ENCODE measurements at regions not wholly inside any gene's neighbourhood (a gene's known extent, or its start where the extent isn't known, plus 50 kb on each side); places are given as distances from the start of the nearest gene placed in this dataset.

- no peaks in the 10 kb centered on the region for H3K9me3 ChIP-seq (ENCODE audit: control insufficient read depth in 1 of 2, low read length in 2 of 2)
- H3K27ac ChIP-seq (ENCODE audit: low read depth, low read length), result peak overlapping the region; percentile 27
- H3K9ac ChIP-seq (ENCODE audit: low read depth in 1 of 2, low read length in 2 of 2), result no peak overlapping the region
- H3K4me3 ChIP-seq (ENCODE audit: low read depth in 1 of 2, low read length in 2 of 2), result no peak overlapping the region
- H3K36me3 ChIP-seq (ENCODE audit: control insufficient read depth in 1 of 2, insufficient read depth in 2 of 2, low read length in 2 of 2), result no peaks in the 10 kb centered on the region
- no peaks in the 10 kb centered on the region for H3K27me3 ChIP-seq (ENCODE audit: control insufficient read depth in 1 of 2, insufficient read depth in 2 of 2, low read length in 2 of 2)
- H3K4me1 ChIP-seq (ENCODE audit: control insufficient read depth in 1 of 2, insufficient read depth in 2 of 2, low read length in 2 of 2), result no peaks in the 10 kb centered on the region
Measured at GRCh38 chr10:3538656-3539531, 246.1 kb downstream of the KLF6 start.

- Histone ChIP-seq H3K27ac (ENCODE audit: low read depth, low read length) (peak overlapping the region; percentile 27), H3K4me3 (ENCODE audit: low read depth in 1 of 2, low read length in 2 of 2) (no peak overlapping the region), H3K9me3 (ENCODE audit: control insufficient read depth in 1 of 2, low read length in 2 of 2) (no peaks in the 10 kb centered on the region)
Measured at GRCh38 chr10:3538291-3538655, 246.7 kb downstream of the KLF6 start.

GRCh38 chr10:3537518-3537917 is 247.5 kb downstream of the KLF6 start:
- H3K4me3 ChIP-seq (ENCODE audit: low read depth in 1 of 2, low read length in 2 of 2), result no peak overlapping the region
- no peaks in the 10 kb centered on the region for H3K9me3 ChIP-seq (ENCODE audit: control insufficient read depth in 1 of 2, low read length in 2 of 2)
- no peaks in the 10 kb centered on the region for H3K27me3 ChIP-seq (ENCODE audit: control insufficient read depth in 1 of 2, insufficient read depth in 2 of 2, low read length in 2 of 2)
- H3K36me3 ChIP-seq (ENCODE audit: control insufficient read depth in 1 of 2, insufficient read depth in 2 of 2, low read length in 2 of 2), result no peaks in the 10 kb centered on the region
- H3K4me1 ChIP-seq (ENCODE audit: control insufficient read depth in 1 of 2, insufficient read depth in 2 of 2, low read length in 2 of 2), result no peaks in the 10 kb centered on the region
- no peak overlapping the region for H3K27ac ChIP-seq (ENCODE audit: low read depth, low read length)
- no peak overlapping the region for H3K9ac ChIP-seq (ENCODE audit: low read depth in 1 of 2, low read length in 2 of 2)

More at GRCh38 chr10:3538291-3538655, 246.7 kb downstream of the KLF6 start:
- no peaks in the 10 kb centered on the region for H3K27me3 ChIP-seq (ENCODE audit: control insufficient read depth in 1 of 2, insufficient read depth in 2 of 2, low read length in 2 of 2)
- H3K36me3 ChIP-seq (ENCODE audit: control insufficient read depth in 1 of 2, insufficient read depth in 2 of 2, low read length in 2 of 2), result no peaks in the 10 kb centered on the region
- H3K9ac ChIP-seq (ENCODE audit: low read depth in 1 of 2, low read length in 2 of 2), result no peak overlapping the region
- H3K4me1 ChIP-seq (ENCODE audit: control insufficient read depth in 1 of 2, insufficient read depth in 2 of 2, low read length in 2 of 2), result no peaks in the 10 kb centered on the region

GRCh38 chr10:3535001-3535400 is 250.0 kb downstream of the KLF6 start:
- Histone ChIP-seq H3K4me3 (ENCODE audit: low read depth in 1 of 2, low read length in 2 of 2) (no peak overlapping the region), H3K27me3 (ENCODE audit: control insufficient read depth in 1 of 2, insufficient read depth in 2 of 2, low read length in 2 of 2) (no peaks in the 10 kb centered on the region), H3K9me3 (ENCODE audit: control insufficient read depth in 1 of 2, low read length in 2 of 2) (no peaks in the 10 kb centered on the region), H3K36me3 (ENCODE audit: control insufficient read depth in 1 of 2, insufficient read depth in 2 of 2, low read length in 2 of 2) (no peaks in the 10 kb centered on the region), H3K9ac (ENCODE audit: low read depth in 1 of 2, low read length in 2 of 2) (no peak overlapping the region), H3K27ac (ENCODE audit: low read depth, low read length) (no peak overlapping the region), H3K4me1 (ENCODE audit: control insufficient read depth in 1 of 2, insufficient read depth in 2 of 2, low read length in 2 of 2) (no peaks in the 10 kb centered on the region)

GRCh38 chr10:3534433-3534832 is 250.6 kb downstream of the KLF6 start:
- Histone ChIP-seq H3K27me3 (ENCODE audit: control insufficient read depth in 1 of 2, insufficient read depth in 2 of 2, low read length in 2 of 2) (no peaks in the 10 kb centered on the region), H3K9me3 (ENCODE audit: control insufficient read depth in 1 of 2, low read length in 2 of 2) (no peaks in the 10 kb centered on the region), H3K27ac (ENCODE audit: low read depth, low read length) (no peak overlapping the region), H3K4me3 (ENCODE audit: low read depth in 1 of 2, low read length in 2 of 2) (no peak overlapping the region), H3K36me3 (ENCODE audit: control insufficient read depth in 1 of 2, insufficient read depth in 2 of 2, low read length in 2 of 2) (no peaks in the 10 kb centered on the region), H3K9ac (ENCODE audit: low read depth in 1 of 2, low read length in 2 of 2) (no peak overlapping the region), H3K4me1 (ENCODE audit: control insufficient read depth in 1 of 2, insufficient read depth in 2 of 2, low read length in 2 of 2) (no peaks in the 10 kb centered on the region)

GRCh38 chr10:3533296-3533695 is 251.7 kb downstream of the KLF6 start:
- no peak overlapping the region for H3K9ac ChIP-seq (ENCODE audit: low read depth in 1 of 2, low read length in 2 of 2)
- H3K4me3 ChIP-seq (ENCODE audit: low read depth in 1 of 2, low read length in 2 of 2), result no peak overlapping the region
- H3K4me1 ChIP-seq (ENCODE audit: control insufficient read depth in 1 of 2, insufficient read depth in 2 of 2, low read length in 2 of 2), result no peaks in the 10 kb centered on the region
- H3K9me3 ChIP-seq (ENCODE audit: control insufficient read depth in 1 of 2, low read length in 2 of 2), result no peaks in the 10 kb centered on the region
- H3K27me3 ChIP-seq (ENCODE audit: control insufficient read depth in 1 of 2, insufficient read depth in 2 of 2, low read length in 2 of 2), result no peaks in the 10 kb centered on the region
- no peaks in the 10 kb centered on the region for H3K36me3 ChIP-seq (ENCODE audit: control insufficient read depth in 1 of 2, insufficient read depth in 2 of 2, low read length in 2 of 2)
- H3K27ac ChIP-seq (ENCODE audit: low read depth, low read length), result no peak overlapping the region

GRCh38 chr10:3532644-3533043 is 252.4 kb downstream of the KLF6 start:
- H3K4me1 ChIP-seq (ENCODE audit: control insufficient read depth in 1 of 2, insufficient read depth in 2 of 2, low read length in 2 of 2), result no peaks in the 10 kb centered on the region
- no peak overlapping the region for H3K9ac ChIP-seq (ENCODE audit: low read depth in 1 of 2, low read length in 2 of 2)
- H3K27ac ChIP-seq (ENCODE audit: low read depth, low read length), result no peak overlapping the region
- no peak overlapping the region for H3K4me3 ChIP-seq (ENCODE audit: low read depth in 1 of 2, low read length in 2 of 2)
- H3K9me3 ChIP-seq (ENCODE audit: control insufficient read depth in 1 of 2, low read length in 2 of 2), result no peaks in the 10 kb centered on the region
- no peaks in the 10 kb centered on the region for H3K36me3 ChIP-seq (ENCODE audit: control insufficient read depth in 1 of 2, insufficient read depth in 2 of 2, low read length in 2 of 2)
- no peaks in the 10 kb centered on the region for H3K27me3 ChIP-seq (ENCODE audit: control insufficient read depth in 1 of 2, insufficient read depth in 2 of 2, low read length in 2 of 2)

- Histone ChIP-seq H3K27me3 (ENCODE audit: control insufficient read depth in 1 of 2, insufficient read depth in 2 of 2, low read length in 2 of 2) (no peaks in the 10 kb centered on the region), H3K9me3 (ENCODE audit: control insufficient read depth in 1 of 2, low read length in 2 of 2) (no peaks in the 10 kb centered on the region), H3K36me3 (ENCODE audit: control insufficient read depth in 1 of 2, insufficient read depth in 2 of 2, low read length in 2 of 2) (no peaks in the 10 kb centered on the region), H3K4me1 (ENCODE audit: control insufficient read depth in 1 of 2, insufficient read depth in 2 of 2, low read length in 2 of 2) (no peaks in the 10 kb centered on the region), H3K27ac (ENCODE audit: low read depth, low read length) (no peak overlapping the region), H3K4me3 (ENCODE audit: low read depth in 1 of 2, low read length in 2 of 2) (no peak overlapping the region), H3K9ac (ENCODE audit: low read depth in 1 of 2, low read length in 2 of 2) (no peak overlapping the region)
Measured at GRCh38 chr10:3531670-3532069, 253.3 kb downstream of the KLF6 start.

GRCh38 chr10:3530783-3531645 is 254.0 kb downstream of the KLF6 start:
- no peak overlapping the region for H3K9ac ChIP-seq (ENCODE audit: low read depth in 1 of 2, low read length in 2 of 2)

GRCh38 chr10:3530346-3530745 is 254.7 kb downstream of the KLF6 start:
- H3K9ac ChIP-seq (ENCODE audit: low read depth in 1 of 2, low read length in 2 of 2), result no peak overlapping the region
- H3K4me3 ChIP-seq (ENCODE audit: low read depth in 1 of 2, low read length in 2 of 2), result no peak overlapping the region
- no peaks in the 10 kb centered on the region for H3K27me3 ChIP-seq (ENCODE audit: control insufficient read depth in 1 of 2, insufficient read depth in 2 of 2, low read length in 2 of 2)
- no peaks in the 10 kb centered on the region for H3K9me3 ChIP-seq (ENCODE audit: control insufficient read depth in 1 of 2, low read length in 2 of 2)
- no peaks in the 10 kb centered on the region for H3K36me3 ChIP-seq (ENCODE audit: control insufficient read depth in 1 of 2, insufficient read depth in 2 of 2, low read length in 2 of 2)
- no peak overlapping the region for H3K27ac ChIP-seq (ENCODE audit: low read depth, low read length)
- peaks cover 0 to 6% of the 10 kb centered on the region in 2 donors for H3K4me1 ChIP-seq (ENCODE audit: control insufficient read depth in 1 of 2, insufficient read depth in 2 of 2, low read length in 2 of 2)

More at GRCh38 chr10:3530783-3531645, 254.0 kb downstream of the KLF6 start:
- no peak overlapping the region for H3K27ac ChIP-seq (ENCODE audit: low read depth, low read length)
- H3K9me3 ChIP-seq (ENCODE audit: control insufficient read depth in 1 of 2, low read length in 2 of 2), result no peaks in the 10 kb centered on the region
- H3K36me3 ChIP-seq (ENCODE audit: control insufficient read depth in 1 of 2, insufficient read depth in 2 of 2, low read length in 2 of 2), result no peaks in the 10 kb centered on the region
- H3K27me3 ChIP-seq (ENCODE audit: control insufficient read depth in 1 of 2, insufficient read depth in 2 of 2, low read length in 2 of 2), result no peaks in the 10 kb centered on the region
- H3K4me3 ChIP-seq (ENCODE audit: low read depth in 1 of 2, low read length in 2 of 2), result no peak overlapping the region
- H3K4me1 ChIP-seq (ENCODE audit: control insufficient read depth in 1 of 2, insufficient read depth in 2 of 2, low read length in 2 of 2), result peaks cover 0 to 4% of the 10 kb centered on the region in 2 donors

All from duodenal mucosa (tissue), 2 donors.